ENCODE measurements at regions not wholly inside any gene's neighbourhood (a gene's known extent, or its start where the extent isn't known, plus 50 kb on each side); places are given as distances from the start of the nearest gene placed in this dataset.

- WGBS, 4 donors: 29 to 73% (median 58%) methylated on average over 1 of the region's 1 CpG
- TF ChIP-seq CTCF (IDR thresholded peaks at IDR 0.05) (no peak), POLR2A (IDR thresholded peaks at IDR 0.05) (no peak)
- no peak overlapping the region for H3K27ac ChIP-seq
Observed at GRCh38 chr11:23673366-23673765, 813.1 kb upstream of the CCDC179 start.

GRCh38 chr11:23674866-23675265, 814.6 kb upstream of the CCDC179 start:
- H3K36me3 ChIP-seq (replicated peaks in 1 of 2): no peaks in the 10 kb centered on the region
- no peaks in the 10 kb centered on the region for H3K9me3 ChIP-seq (replicated peaks in 1 of 3)
- no peak overlapping the region for H3K4me3 ChIP-seq
- no peak overlapping the region for H3K27ac ChIP-seq
- H3K4me1 ChIP-seq (replicated peaks in 1 of 2): no peaks in the 10 kb centered on the region
- TF ChIP-seq CTCF (IDR thresholded peaks at IDR 0.05) (no peak), POLR2A (IDR thresholded peaks at IDR 0.05) (no peak)
- intact Hi-C loops (cut with DNase I): no loop called here
- no peaks in the 10 kb centered on the region for H3K27me3 ChIP-seq
- DNase-seq: no peak

More at GRCh38 chr11:23673366-23673765, 813.1 kb upstream of the CCDC179 start:
- no peak overlapping the region for H3K4me3 ChIP-seq
- no peaks in the 10 kb centered on the region for H3K4me1 ChIP-seq (replicated peaks in 1 of 2)
- no peaks in the 10 kb centered on the region for H3K27me3 ChIP-seq
- DNase-seq: no peak
- H3K36me3 ChIP-seq (replicated peaks in 1 of 2): no peaks in the 10 kb centered on the region
- no peaks in the 10 kb centered on the region for H3K9me3 ChIP-seq (replicated peaks in 1 of 3)
- intact Hi-C loops (cut with DNase I): no loop called here

- TF ChIP-seq POLR2A (IDR thresholded peaks at IDR 0.05) (no peak), CTCF (IDR thresholded peaks at IDR 0.05) (no peak)
- H3K27ac ChIP-seq: no peak overlapping the region
- H3K36me3 ChIP-seq (replicated peaks in 1 of 2): no peaks in the 10 kb centered on the region
- DNase-seq: no peak
- no peak overlapping the region for H3K4me3 ChIP-seq
- intact Hi-C loops (cut with DNase I): no loop called here
- no peaks in the 10 kb centered on the region for H3K27me3 ChIP-seq
- no peaks in the 10 kb centered on the region for H3K4me1 ChIP-seq (replicated peaks in 1 of 2)
- no peaks in the 10 kb centered on the region for H3K9me3 ChIP-seq (replicated peaks in 1 of 3)
- WGBS, 4 donors: 82 to 90% (median 86%) methylated on average over 1 of the region's 1 CpG; no CpG with 5 or more reads in 1 of the 4 donors
Observed at GRCh38 chr11:23679041-23679440, 817.8 kb upstream of the LUZP2 start.

GRCh38 chr11:23679981-23680380, 816.9 kb upstream of the LUZP2 start:
- no peaks in the 10 kb centered on the region for H3K27me3 ChIP-seq
- intact Hi-C loops (cut with DNase I): no loop called here
- 80 to 92% (median 90%) methylated on average over 2 to 10 of the region's 10 CpGs for WGBS, 4 donors
- no peak for DNase-seq
- no peaks in the 10 kb centered on the region for H3K9me3 ChIP-seq (replicated peaks in 1 of 3)
- TF ChIP-seq POLR2A (IDR thresholded peaks at IDR 0.05) (no peak), CTCF (IDR thresholded peaks at IDR 0.05) (no peak)
- no peaks in the 10 kb centered on the region for H3K4me1 ChIP-seq (replicated peaks in 1 of 2)
- H3K36me3 ChIP-seq (replicated peaks in 1 of 2): no peaks in the 10 kb centered on the region
- H3K4me3 ChIP-seq: no peak overlapping the region
- H3K27ac ChIP-seq: no peak overlapping the region
